ENCODE measurements at regions not wholly inside any gene's neighbourhood (a gene's known extent, or its start where the extent isn't known, plus 50 kb on each side); places are given as distances from the start of the nearest gene placed in this dataset.

GRCh38 chr3:186476044-186476468, 68.1 kb downstream of the CRYGS start:
- Histone ChIP-seq H3K4me1 (ENCODE audit: control extremely low read depth in 1 of 4, control insufficient read depth in 4 of 4, insufficient read depth in 4 of 4, low read length in 3 of 4) (no peaks in the 10 kb centered on the region), H3K4me3 (ENCODE audit: control insufficient read depth in 1 of 7, extremely low read depth in 1 of 7, insufficient read depth in 4 of 7, low read depth in 2 of 7, low read length in 6 of 7) (no peak overlapping the region), H3K27me3 (replicated peaks in 2 of 5; ENCODE audit: control insufficient read depth in 4 of 5, insufficient read depth in 5 of 5, low read length in 4 of 5) (no peaks in the 10 kb centered on the region), H3K9me3 (ENCODE audit: control extremely low read depth in 1 of 5, control insufficient read depth in 4 of 5, insufficient read depth in 2 of 5, low read depth in 1 of 5, low read length in 4 of 5) (no peaks in the 10 kb centered on the region), H3K27ac (ENCODE audit: insufficient read depth in 1 of 2, low read depth in 1 of 2, low read length in 2 of 2, poor library complexity in 1 of 2, severe bottlenecking in 2 of 2) (no peak overlapping the region), H3K36me3 (ENCODE audit: control insufficient read depth in 4 of 4, insufficient read depth in 4 of 4, low read length in 3 of 4) (no peaks in the 10 kb centered on the region)
- ChIA-PET POLR2A (no interaction called here), CTCF (no interaction called here)
- DNase-seq = no peak
- WGBS (ENCODE audit: insufficient coverage) = 100% methylated on average over 2 of the region's 3 CpGs

DNA sequence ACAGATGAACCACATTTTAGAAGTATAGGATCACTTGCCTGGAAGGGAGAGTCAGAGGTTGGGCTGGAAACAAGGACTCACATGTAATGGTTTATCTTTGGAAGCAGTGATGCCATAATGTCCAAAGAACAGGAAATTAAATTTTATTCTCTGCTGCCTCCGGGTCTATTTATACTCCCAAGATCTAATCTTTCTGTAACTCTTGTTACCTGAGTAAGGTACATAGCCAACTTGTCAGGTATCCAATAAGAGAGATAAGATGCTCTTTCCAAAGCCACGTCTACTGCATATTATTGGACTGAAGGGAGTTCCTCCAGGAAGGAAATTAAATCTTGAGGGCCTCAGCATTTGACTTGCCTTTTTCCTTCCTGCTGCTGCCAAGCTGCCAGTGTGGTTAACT, 71.0 kb downstream of the CRYGS start:
- Histone ChIP-seq H3K4me3 (ENCODE audit: control insufficient read depth in 1 of 7, extremely low read depth in 1 of 7, insufficient read depth in 4 of 7, low read depth in 2 of 7, low read length in 6 of 7) (no peak overlapping the region), H3K36me3 (ENCODE audit: control insufficient read depth in 4 of 4, insufficient read depth in 4 of 4, low read length in 3 of 4) (no peaks in the 10 kb centered on the region), H3K4me1 (ENCODE audit: control extremely low read depth in 1 of 4, control insufficient read depth in 4 of 4, insufficient read depth in 4 of 4, low read length in 3 of 4) (no peaks in the 10 kb centered on the region), H3K27me3 (replicated peaks in 2 of 5; ENCODE audit: control insufficient read depth in 4 of 5, insufficient read depth in 5 of 5, low read length in 4 of 5) (no peaks in the 10 kb centered on the region), H3K27ac (ENCODE audit: insufficient read depth in 1 of 2, low read depth in 1 of 2, low read length in 2 of 2, poor library complexity in 1 of 2, severe bottlenecking in 2 of 2) (no peak overlapping the region), H3K9me3 (ENCODE audit: control extremely low read depth in 1 of 5, control insufficient read depth in 4 of 5, insufficient read depth in 2 of 5, low read depth in 1 of 5, low read length in 4 of 5) (no peaks in the 10 kb centered on the region)
- WGBS (ENCODE audit: insufficient coverage) = 62% methylated on average over 2 of the region's 2 CpGs
- ChIA-PET CTCF (interaction anchor here (0.6 kb wide), 2 partner anchors 488 to 1873 kb away, joined by 3 read pairs; no protein-coding TSS in a partner anchor), POLR2A (no interaction called here)
- no peak for DNase-seq

DNA sequence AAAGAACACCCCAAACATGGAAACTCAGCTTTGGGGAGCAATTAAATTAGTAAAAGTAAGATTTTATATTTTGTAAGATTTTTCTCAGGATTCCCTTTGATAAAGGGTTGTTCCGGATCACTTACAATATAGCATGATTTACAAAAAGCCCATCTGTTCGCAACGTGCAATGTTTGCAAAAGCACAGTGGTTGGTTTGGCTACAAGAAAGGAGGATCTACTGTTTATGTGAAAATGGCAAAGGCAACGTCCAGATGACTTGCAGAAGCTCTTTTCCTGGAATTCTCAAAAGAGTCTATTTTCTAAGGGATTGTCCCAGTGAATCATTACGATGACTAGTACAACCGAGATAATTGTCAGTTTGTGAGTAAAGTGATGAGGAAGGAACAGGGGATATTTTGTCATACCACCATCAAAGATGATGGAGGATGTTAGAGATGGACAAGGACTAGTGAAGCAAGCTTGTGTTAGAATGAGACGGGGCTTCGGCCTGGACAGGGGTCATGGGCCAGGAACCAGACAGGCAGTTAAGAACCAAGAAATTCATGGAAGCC, 71.6 kb downstream of the CRYGS start:
- H3K9me3 ChIP-seq (ENCODE audit: control extremely low read depth in 1 of 5, control insufficient read depth in 4 of 5, insufficient read depth in 2 of 5, low read depth in 1 of 5, low read length in 4 of 5) = no peaks in the 10 kb centered on the region
- H3K27ac ChIP-seq (ENCODE audit: insufficient read depth in 1 of 2, low read depth in 1 of 2, low read length in 2 of 2, poor library complexity in 1 of 2, severe bottlenecking in 2 of 2) = no peak overlapping the region
- no peaks in the 10 kb centered on the region for H3K36me3 ChIP-seq (ENCODE audit: control insufficient read depth in 4 of 4, insufficient read depth in 4 of 4, low read length in 3 of 4)
- 95% methylated on average over 8 of the region's 8 CpGs for WGBS (ENCODE audit: insufficient coverage)
- ChIA-PET POLR2A (no interaction called here), CTCF (interaction anchor here (0.6 to 1.1 kb wide), 2 partner anchors 23 to 487 kb away, joined by 3 read pairs; no protein-coding TSS in a partner anchor)
- no peak overlapping the region for H3K4me3 ChIP-seq (ENCODE audit: control insufficient read depth in 1 of 7, extremely low read depth in 1 of 7, insufficient read depth in 4 of 7, low read depth in 2 of 7, low read length in 6 of 7)
- no peaks in the 10 kb centered on the region for H3K27me3 ChIP-seq (replicated peaks in 2 of 5; ENCODE audit: control insufficient read depth in 4 of 5, insufficient read depth in 5 of 5, low read length in 4 of 5)
- no peak for DNase-seq
- no peaks in the 10 kb centered on the region for H3K4me1 ChIP-seq (ENCODE audit: control extremely low read depth in 1 of 4, control insufficient read depth in 4 of 4, insufficient read depth in 4 of 4, low read length in 3 of 4)

DNA sequence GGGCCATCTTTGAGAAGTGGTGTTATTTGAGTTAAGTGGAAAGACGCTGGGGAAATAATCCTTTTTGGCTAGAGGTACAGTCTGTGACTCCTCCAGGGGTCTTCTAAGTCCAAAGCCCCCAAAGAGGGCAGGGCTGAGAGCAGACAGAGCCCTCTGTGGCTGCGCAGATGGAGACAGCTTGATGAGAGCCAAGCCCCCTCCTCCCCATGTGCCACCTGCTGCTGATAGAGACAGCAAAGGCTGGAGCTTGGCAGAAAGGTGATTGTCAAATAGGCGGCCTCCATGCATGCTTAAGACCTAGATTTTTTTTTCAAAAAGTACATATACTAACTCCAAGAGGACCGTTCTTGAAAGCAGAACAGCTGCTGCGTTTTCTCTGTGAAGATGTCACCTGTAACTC, 72.4 kb downstream of the CRYGS start:
- H3K27me3 ChIP-seq (replicated peaks in 2 of 5; ENCODE audit: control insufficient read depth in 4 of 5, insufficient read depth in 5 of 5, low read length in 4 of 5) = no peaks in the 10 kb centered on the region
- CTCF ChIA-PET = interaction anchor here (1.1 kb wide), 2 partner anchors 12 to 24 kb away, joined by 3 read pairs; no protein-coding TSS in a partner anchor
- H3K9me3 ChIP-seq (ENCODE audit: control extremely low read depth in 1 of 5, control insufficient read depth in 4 of 5, insufficient read depth in 2 of 5, low read depth in 1 of 5, low read length in 4 of 5) = no peaks in the 10 kb centered on the region
- H3K4me3 ChIP-seq (ENCODE audit: control insufficient read depth in 1 of 7, extremely low read depth in 1 of 7, insufficient read depth in 4 of 7, low read depth in 2 of 7, low read length in 6 of 7) = no peak overlapping the region
- no peak overlapping the region for H3K27ac ChIP-seq (ENCODE audit: insufficient read depth in 1 of 2, low read depth in 1 of 2, low read length in 2 of 2, poor library complexity in 1 of 2, severe bottlenecking in 2 of 2)
- DNase-seq = no peak
- H3K4me1 ChIP-seq (ENCODE audit: control extremely low read depth in 1 of 4, control insufficient read depth in 4 of 4, insufficient read depth in 4 of 4, low read length in 3 of 4) = no peaks in the 10 kb centered on the region
- 98% methylated on average over 5 of the region's 5 CpGs for WGBS (ENCODE audit: insufficient coverage)
- H3K36me3 ChIP-seq (ENCODE audit: control insufficient read depth in 4 of 4, insufficient read depth in 4 of 4, low read length in 3 of 4) = no peaks in the 10 kb centered on the region
- POLR2A ChIA-PET = no interaction called here

DNA sequence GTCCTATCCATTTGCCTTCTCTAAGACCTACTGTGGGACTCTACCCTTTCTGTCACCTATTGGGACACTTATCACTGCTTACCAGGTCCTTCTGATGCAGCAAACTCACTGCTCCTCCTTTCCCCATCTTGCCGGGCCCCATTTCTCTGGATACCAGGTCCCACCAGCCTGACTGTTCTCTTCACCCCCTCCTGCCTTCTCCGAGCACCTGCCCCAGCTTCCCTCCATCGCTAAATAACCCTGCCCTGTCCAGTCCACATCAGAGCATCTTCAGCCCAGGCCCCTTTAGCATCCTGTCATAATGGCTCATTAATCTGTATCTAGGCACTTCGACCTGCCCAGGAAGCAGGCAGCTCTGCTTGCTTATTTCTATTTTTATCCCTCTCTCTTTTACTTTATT, 74.7 kb downstream of the CRYGS start:
- 78% methylated on average over 4 of the region's 4 CpGs for WGBS (ENCODE audit: insufficient coverage)
- no peak for DNase-seq
- H3K4me3 ChIP-seq (ENCODE audit: control insufficient read depth in 1 of 7, extremely low read depth in 1 of 7, insufficient read depth in 4 of 7, low read depth in 2 of 7, low read length in 6 of 7) = no peak overlapping the region
- H3K27me3 ChIP-seq (replicated peaks in 2 of 5; ENCODE audit: control insufficient read depth in 4 of 5, insufficient read depth in 5 of 5, low read length in 4 of 5) = no peaks in the 10 kb centered on the region
- POLR2A ChIA-PET = no interaction called here
- no peaks in the 10 kb centered on the region for H3K9me3 ChIP-seq (ENCODE audit: control extremely low read depth in 1 of 5, control insufficient read depth in 4 of 5, insufficient read depth in 2 of 5, low read depth in 1 of 5, low read length in 4 of 5)
- CTCF ChIA-PET = interaction anchor here (1.2 to 1.6 kb wide), 3 partner anchors 13 to 71 kb away, joined by 3 to 5 read pairs (median 4); no protein-coding TSS in a partner anchor
- H3K36me3 ChIP-seq (ENCODE audit: control insufficient read depth in 4 of 4, insufficient read depth in 4 of 4, low read length in 3 of 4) = no peaks in the 10 kb centered on the region
- no peak overlapping the region for H3K27ac ChIP-seq (ENCODE audit: insufficient read depth in 1 of 2, low read depth in 1 of 2, low read length in 2 of 2, poor library complexity in 1 of 2, severe bottlenecking in 2 of 2)
- no peaks in the 10 kb centered on the region for H3K4me1 ChIP-seq (ENCODE audit: control extremely low read depth in 1 of 4, control insufficient read depth in 4 of 4, insufficient read depth in 4 of 4, low read length in 3 of 4)

GRCh38 chr3:186467969-186468368, 76.2 kb downstream of the CRYGS start:
- POLR2A ChIA-PET = no interaction called here

GRCh38 chr3:186466391-186466974, 77.7 kb downstream of the CRYGS start:
- no peaks in the 10 kb centered on the region for H3K9me3 ChIP-seq (ENCODE audit: control extremely low read depth in 1 of 5, control insufficient read depth in 4 of 5, insufficient read depth in 2 of 5, low read depth in 1 of 5, low read length in 4 of 5)
- H3K27me3 ChIP-seq (replicated peaks in 2 of 5; ENCODE audit: control insufficient read depth in 4 of 5, insufficient read depth in 5 of 5, low read length in 4 of 5) = no peaks in the 10 kb centered on the region
- ChIA-PET POLR2A (no interaction called here), CTCF (interaction anchor here (0.8 kb wide), 1 partner anchor 14 kb away, joined by 3 read pairs; no protein-coding TSS in a partner anchor)
- WGBS (ENCODE audit: insufficient coverage) = 50% methylated on average over 2 of the region's 3 CpGs
- no peaks in the 10 kb centered on the region for H3K36me3 ChIP-seq (ENCODE audit: control insufficient read depth in 4 of 4, insufficient read depth in 4 of 4, low read length in 3 of 4)
- no peak overlapping the region for H3K27ac ChIP-seq (ENCODE audit: insufficient read depth in 1 of 2, low read depth in 1 of 2, low read length in 2 of 2, poor library complexity in 1 of 2, severe bottlenecking in 2 of 2)
- no peak overlapping the region for H3K4me3 ChIP-seq (ENCODE audit: control insufficient read depth in 1 of 7, extremely low read depth in 1 of 7, insufficient read depth in 4 of 7, low read depth in 2 of 7, low read length in 6 of 7)
- H3K4me1 ChIP-seq (ENCODE audit: control extremely low read depth in 1 of 4, control insufficient read depth in 4 of 4, insufficient read depth in 4 of 4, low read length in 3 of 4) = no peaks in the 10 kb centered on the region
- no peak for DNase-seq

More at GRCh38 chr3:186467969-186468368, 76.2 kb downstream of the CRYGS start:
- no peak overlapping the region for H3K4me3 ChIP-seq (ENCODE audit: control insufficient read depth in 1 of 7, extremely low read depth in 1 of 7, insufficient read depth in 4 of 7, low read depth in 2 of 7, low read length in 6 of 7)
- no peaks in the 10 kb centered on the region for H3K27me3 ChIP-seq (replicated peaks in 2 of 5; ENCODE audit: control insufficient read depth in 4 of 5, insufficient read depth in 5 of 5, low read length in 4 of 5)
- CTCF ChIA-PET = no interaction called here
- no CpG with 5 or more reads among the region's 2 CpGs for WGBS (ENCODE audit: insufficient coverage)
- DNase-seq = no peak
- H3K9me3 ChIP-seq (ENCODE audit: control extremely low read depth in 1 of 5, control insufficient read depth in 4 of 5, insufficient read depth in 2 of 5, low read depth in 1 of 5, low read length in 4 of 5) = no peaks in the 10 kb centered on the region
- no peak overlapping the region for H3K27ac ChIP-seq (ENCODE audit: insufficient read depth in 1 of 2, low read depth in 1 of 2, low read length in 2 of 2, poor library complexity in 1 of 2, severe bottlenecking in 2 of 2)
- H3K4me1 ChIP-seq (ENCODE audit: control extremely low read depth in 1 of 4, control insufficient read depth in 4 of 4, insufficient read depth in 4 of 4, low read length in 3 of 4) = no peaks in the 10 kb centered on the region
- H3K36me3 ChIP-seq (ENCODE audit: control insufficient read depth in 4 of 4, insufficient read depth in 4 of 4, low read length in 3 of 4) = no peaks in the 10 kb centered on the region

Measured in common myeloid progenitor, CD34-positive (primary cell).